ENCODE measurements at regions not wholly inside any gene's neighbourhood (a gene's known extent, or its start where the extent isn't known, plus 50 kb on each side); places are given as distances from the start of the nearest gene placed in this dataset.
"Not testable (repeated sequence)": the region's sequence is repeated elsewhere in the genome, so short reads cannot be mapped to it uniquely, and the experiment has no call there.

DNA sequence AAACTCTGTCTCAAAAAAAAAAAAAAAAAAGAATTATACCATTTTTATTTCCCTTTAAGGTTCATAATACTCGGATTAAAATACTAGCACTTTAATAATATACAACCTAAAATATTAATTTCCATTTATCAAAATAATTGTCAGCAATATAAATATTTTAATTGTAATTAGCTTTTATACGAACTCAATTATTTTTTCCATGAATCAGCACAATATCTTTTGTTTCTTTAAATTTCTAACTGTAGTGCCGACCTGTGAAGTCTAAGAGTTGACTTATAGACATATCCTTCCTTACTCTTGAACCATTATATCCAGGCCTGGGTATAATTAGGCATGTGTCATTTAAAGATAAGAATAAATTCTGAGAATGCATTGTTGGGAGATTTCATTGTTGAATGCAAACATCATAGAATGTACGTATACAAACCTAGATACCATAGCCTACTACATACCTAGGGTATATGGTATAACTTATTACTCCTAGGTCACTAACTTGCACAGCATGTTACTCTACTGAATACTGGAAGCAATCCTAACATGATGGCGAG is 996.7 kb upstream of the TMPRSS15 start:
- no peak for DNase-seq (ENCODE audit: low read depth)

GRCh38 chr21:19402870-19403269 is 999.3 kb upstream of the TMPRSS15 start:
- DNase-seq (ENCODE audit: low read depth), result no peak

GRCh38 chr21:19405326-19405725 is 1001.7 kb upstream of the TMPRSS15 start:
- no peak for DNase-seq (ENCODE audit: low read depth)

- no peak for DNase-seq (ENCODE audit: low read depth)
Measured at GRCh38 chr21:19420565-19420964, 1017.0 kb upstream of the TMPRSS15 start.

- DNase-seq (ENCODE audit: low read depth), result no peak
Measured at GRCh38 chr21:19433623-19434022, 1030.0 kb upstream of the TMPRSS15 start.

DNA sequence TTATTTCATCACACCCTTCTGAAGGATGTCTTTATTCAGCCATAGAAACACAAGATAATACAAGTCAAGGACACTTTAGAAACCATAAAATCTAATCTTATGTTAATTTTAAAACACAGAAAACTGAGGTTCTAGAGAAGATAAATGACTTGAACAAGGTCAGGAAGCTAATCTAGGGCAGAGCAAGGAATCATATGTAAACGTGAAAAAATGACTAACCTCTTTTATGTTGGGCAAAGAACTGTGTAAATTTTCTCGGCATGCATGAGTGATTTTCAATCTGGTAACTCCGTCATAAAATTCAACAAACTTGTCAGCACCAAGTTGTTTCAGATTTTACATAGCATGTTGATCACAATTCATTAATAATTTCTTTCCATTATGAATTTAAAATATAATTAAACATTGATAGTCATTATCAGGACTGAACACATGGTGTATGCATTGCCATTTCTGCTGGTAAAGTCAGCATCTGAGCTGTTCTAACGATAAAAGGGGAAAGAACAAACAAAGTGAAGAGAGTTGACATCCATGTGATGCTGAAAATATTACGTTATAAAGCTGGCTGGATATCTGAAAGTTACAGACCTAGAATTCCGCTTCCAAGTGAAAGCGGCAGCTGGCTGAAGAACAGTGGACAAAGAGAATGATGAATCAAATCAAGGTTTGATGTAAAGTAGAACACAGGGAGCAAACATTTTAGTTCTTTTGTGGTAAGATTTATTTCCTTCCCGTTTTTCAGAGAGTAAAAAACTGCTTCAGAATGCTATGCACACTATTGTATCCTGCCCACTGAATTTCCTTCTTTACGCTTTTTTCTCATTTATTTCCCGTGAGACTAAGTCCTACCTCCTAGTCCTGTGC is 1037.4 kb upstream of the TMPRSS15 start:
- DNase-seq (ENCODE audit: low read depth), result no peak

- no peak for DNase-seq (ENCODE audit: low read depth)
Measured at GRCh38 chr21:19458295-19458694, 1054.7 kb upstream of the TMPRSS15 start.

DNA sequence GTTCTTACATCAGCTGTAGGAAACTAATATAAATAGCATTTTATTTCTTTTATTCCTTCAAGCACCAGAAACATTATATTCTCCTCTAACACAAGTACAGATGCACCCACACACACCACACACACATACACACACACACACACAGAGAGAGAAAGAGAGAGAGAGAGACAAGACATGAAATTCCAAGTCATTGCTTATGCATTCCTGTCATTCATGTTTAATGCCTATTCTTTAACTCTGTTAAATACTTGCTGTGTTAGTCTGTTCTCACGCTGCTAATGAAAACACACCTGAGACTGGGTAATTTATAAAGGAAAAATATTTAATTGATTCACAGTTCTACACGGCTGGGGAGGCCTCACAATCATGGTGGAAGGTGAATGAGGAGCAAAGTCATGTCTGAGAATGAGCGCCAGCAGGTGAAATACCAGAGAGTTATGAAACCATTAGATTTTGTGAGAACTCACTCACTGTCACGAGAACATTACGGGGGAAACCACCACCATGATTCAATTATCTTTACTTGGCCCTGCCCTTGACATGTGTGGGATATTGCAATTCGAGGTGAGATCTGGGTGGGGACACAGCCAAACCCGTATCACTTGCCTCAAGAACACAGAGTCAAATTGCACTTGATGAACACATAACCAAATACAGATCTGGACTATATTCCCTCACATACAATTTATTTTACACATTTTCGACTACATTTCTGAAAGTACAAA is 1058.1 kb upstream of the TMPRSS15 start:
- no peak for DNase-seq (ENCODE audit: low read depth)

- DNase-seq (ENCODE audit: low read depth), result no peak
Measured at GRCh38 chr21:19463966-19464365, 1060.4 kb upstream of the TMPRSS15 start.

GRCh38 chr21:19468991-19469715 is 1065.6 kb upstream of the TMPRSS15 start:
- no peak for DNase-seq (ENCODE audit: low read depth)

GRCh38 chr21:19475525-19475924 is 1071.9 kb upstream of the TMPRSS15 start:
- DNase-seq (ENCODE audit: low read depth), result no peak

DNA sequence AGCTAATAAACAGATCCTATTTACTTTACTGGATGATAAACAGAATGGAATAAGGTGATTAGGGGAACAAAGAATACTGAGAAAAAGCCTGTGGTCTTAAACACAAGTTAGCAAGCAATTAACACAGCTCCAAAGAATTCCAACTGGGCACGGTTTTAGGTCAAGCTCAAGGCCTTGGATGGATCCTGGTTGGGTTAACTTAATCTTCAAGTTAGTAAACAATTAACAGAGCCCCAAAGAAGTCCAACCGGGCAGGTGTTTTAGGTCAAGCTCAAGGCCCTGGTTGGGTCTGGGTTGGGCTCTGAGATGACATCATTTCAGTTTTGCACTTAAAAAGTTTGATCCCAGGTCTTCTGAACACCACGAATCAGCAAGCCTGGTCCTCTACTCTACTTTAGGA is 1086.3 kb upstream of the TMPRSS15 start:
- DNase-seq (ENCODE audit: low read depth), result no peak

- no peak for DNase-seq (ENCODE audit: low read depth)
Measured at GRCh38 chr21:19490481-19490880, 1086.9 kb upstream of the TMPRSS15 start.

- not testable (repeated sequence) for DNase-seq (ENCODE audit: low read depth)
Measured at GRCh38 chr21:19493437-19494241, 1090.1 kb upstream of the TMPRSS15 start.

GRCh38 chr21:19501115-19501514 is 1097.5 kb upstream of the TMPRSS15 start:
- DNase-seq (ENCODE audit: low read depth), result no peak

GRCh38 chr21:19507682-19508260 is 1104.2 kb upstream of the TMPRSS15 start:
- no peak for DNase-seq (ENCODE audit: low read depth)

DNA sequence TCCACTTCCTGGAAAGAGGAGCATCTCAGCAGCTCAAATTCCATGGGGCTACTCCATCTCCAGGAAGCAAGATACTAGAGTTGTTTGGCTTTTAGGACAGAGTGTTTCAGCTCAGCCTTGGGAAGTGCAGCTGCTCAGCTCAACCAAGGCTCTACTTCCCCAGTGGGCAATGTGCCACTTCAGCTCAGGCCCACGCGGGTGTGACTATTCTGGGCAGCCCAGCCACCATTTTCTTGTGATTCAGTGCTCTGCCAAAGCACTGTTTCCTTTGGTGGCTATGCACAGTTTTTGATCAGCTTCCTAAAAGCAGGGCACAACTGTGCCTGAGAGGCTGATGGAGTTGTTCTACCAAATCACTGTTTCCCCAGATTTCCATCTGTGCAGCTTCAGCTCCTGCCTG is 1104.9 kb upstream of the TMPRSS15 start:
- no peak for DNase-seq (ENCODE audit: low read depth)

- DNase-seq (ENCODE audit: low read depth), result no peak
Measured at GRCh38 chr21:19508844-19509243, 1105.3 kb upstream of the TMPRSS15 start.

DNA sequence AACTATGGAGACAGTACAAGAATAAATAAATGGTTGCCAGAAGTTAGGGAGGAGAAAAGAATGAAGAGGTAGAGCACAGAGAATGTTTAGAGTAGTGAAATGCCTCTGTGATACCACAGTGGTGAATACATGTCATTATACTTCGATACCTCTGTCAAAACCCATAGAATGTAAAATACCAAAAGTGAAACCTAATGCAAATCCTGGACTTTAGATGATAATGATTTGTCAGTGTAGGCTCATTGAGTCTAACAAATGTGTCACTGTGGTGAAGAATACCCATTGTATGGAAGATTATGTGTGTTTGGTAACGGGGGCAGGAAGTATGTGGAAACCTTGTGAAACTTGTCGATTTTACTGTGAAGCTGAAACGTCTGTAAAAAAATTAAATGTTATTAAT is 1106.5 kb upstream of the TMPRSS15 start:
- no peak for DNase-seq (ENCODE audit: low read depth)

DNA sequence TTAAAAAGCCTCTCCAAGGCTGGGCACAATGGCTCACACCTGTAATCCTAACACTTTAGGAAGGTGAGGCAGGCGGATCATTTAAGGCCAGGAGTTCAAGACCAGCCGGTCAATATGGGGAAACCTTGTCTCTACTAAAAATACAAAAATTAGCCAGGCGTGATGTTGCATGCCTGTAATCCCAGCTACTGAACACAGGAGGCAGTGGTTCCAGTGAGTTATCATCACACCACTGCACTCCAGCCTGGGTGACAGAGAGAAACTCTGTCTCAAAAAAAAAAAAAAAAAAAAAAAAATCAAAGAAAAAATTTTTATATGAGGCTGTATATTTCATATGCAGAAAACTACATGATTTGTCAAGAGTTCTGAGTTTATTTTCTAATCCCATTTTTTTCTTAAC is 1107.1 kb upstream of the TMPRSS15 start:
- no peak for DNase-seq (ENCODE audit: low read depth)

DNA sequence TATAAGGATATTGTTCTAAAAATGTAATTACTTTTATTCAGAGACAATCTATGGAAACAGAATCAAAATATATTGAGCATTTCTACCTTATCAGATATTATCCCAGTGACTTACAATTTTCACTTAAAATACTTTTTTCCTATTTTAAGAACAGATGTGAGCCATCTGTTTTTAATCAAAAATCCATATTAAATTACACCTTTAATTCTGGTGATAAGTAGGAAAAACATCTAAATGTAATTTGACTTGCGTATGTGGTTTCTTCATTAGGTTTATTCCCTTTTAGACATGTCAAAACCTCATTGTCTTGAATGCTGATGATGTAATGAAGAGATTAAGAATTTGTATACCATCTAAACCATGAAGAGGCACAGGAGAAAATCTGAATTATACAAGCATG is 1118.8 kb upstream of the TMPRSS15 start:
- DNase-seq (ENCODE audit: low read depth), result no peak
